ENCODE measurements at regions not wholly inside any gene's neighbourhood (a gene's known extent, or its start where the extent isn't known, plus 50 kb on each side); places are given as distances from the start of the nearest gene placed in this dataset.

- TF ChIP-seq CTCF (IDR thresholded peaks at IDR 0.05; ENCODE audit: insufficient read depth, low read length): no peak
- TF ChIP-seq REST (IDR thresholded peaks at IDR 0.05; ENCODE audit: insufficient replicate concordance, low read depth): no peak
- no peak for TF ChIP-seq POLR2AphosphoS5 (IDR thresholded peaks at IDR 0.05; ENCODE audit: low read depth)
These were observed 366.7 kb downstream of the BTG1 start for GRCh38 chr12:91778938-91779400.
